Epithelial cell of esophagus (primary cell): ENCODE measurements at regions not wholly inside any gene's neighbourhood (a gene's known extent, or its start where the extent isn't known, plus 50 kb on each side); places are given as distances from the start of the nearest gene placed in this dataset.
A peak's percentile ranks its signal among the peaks of the same experiment; 100 is the strongest.

Source experiments
- DNase-seq: peaks from one replicate; pipeline ENCODE4 v3.0.0; 2010; ENCODE audit warnings: low read depth
- H3K4me3 ChIP-seq: 2 replicates; pipeline ENCODE4 v1.5.1; 2011; ENCODE audit warnings: mild to moderate bottlenecking, low read length, control low read depth
- TF ChIP-seq, protein P1 (sequence below): IDR thresholded peaks from 2 replicates; pipeline ENCODE4 v1.5.1; 2011; ENCODE audit warnings: low read depth, mild to moderate bottlenecking, low read length, control low read depth, inconsistent platforms; ENCODE audit not compliant: insufficient read depth; ENCODE audit errors: missing control alignments

DNA sequence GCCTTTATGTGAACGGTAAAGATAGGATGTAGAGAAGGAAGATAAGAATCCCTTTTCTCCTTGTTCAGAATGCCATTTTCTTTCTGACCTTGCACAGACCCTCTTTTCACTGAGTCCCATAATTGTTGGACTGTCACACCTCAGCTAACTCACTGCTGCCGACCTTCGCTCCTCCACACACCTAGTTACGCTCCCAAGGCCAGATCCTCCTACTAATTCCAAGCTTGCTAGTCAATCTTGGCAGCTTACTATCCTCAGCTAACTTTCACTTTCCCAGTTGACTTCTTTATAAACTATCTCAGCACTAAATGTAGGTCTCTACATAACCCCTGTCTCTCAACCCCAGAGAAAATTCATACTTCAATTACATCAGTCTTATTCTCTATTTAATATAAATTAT is 471.8 kb upstream of the PRMT6 start:
- DNase-seq = no peak
- H3K4me3 ChIP-seq = no peak overlapping the region
- TF ChIP-seq, protein P1, sequence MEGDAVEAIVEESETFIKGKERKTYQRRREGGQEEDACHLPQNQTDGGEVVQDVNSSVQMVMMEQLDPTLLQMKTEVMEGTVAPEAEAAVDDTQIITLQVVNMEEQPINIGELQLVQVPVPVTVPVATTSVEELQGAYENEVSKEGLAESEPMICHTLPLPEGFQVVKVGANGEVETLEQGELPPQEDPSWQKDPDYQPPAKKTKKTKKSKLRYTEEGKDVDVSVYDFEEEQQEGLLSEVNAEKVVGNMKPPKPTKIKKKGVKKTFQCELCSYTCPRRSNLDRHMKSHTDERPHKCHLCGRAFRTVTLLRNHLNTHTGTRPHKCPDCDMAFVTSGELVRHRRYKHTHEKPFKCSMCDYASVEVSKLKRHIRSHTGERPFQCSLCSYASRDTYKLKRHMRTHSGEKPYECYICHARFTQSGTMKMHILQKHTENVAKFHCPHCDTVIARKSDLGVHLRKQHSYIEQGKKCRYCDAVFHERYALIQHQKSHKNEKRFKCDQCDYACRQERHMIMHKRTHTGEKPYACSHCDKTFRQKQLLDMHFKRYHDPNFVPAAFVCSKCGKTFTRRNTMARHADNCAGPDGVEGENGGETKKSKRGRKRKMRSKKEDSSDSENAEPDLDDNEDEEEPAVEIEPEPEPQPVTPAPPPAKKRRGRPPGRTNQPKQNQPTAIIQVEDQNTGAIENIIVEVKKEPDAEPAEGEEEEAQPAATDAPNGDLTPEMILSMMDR = no peak

DNA sequence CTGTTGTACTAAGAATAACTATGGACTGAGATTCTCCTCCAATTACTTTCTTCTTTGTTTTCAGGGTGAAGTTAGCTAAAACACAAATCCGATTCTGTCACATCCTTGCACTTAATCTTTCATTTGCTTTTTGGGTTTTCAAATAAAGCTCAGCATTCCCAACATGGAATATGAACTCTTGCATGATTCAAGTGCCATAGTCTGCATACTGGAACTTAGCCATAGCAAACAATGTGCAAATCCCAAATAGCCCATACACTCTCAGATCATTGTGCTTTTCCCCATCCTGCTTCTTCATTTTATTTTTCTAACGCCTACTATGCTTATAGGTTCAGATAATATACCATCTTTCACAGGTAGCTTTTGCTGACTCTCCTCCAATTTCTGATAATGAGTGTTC is 455.8 kb upstream of the PRMT6 start:
- H3K4me3 ChIP-seq = no peak overlapping the region
- TF ChIP-seq, protein P1 = no peak
- DNase-seq = no peak

DNA sequence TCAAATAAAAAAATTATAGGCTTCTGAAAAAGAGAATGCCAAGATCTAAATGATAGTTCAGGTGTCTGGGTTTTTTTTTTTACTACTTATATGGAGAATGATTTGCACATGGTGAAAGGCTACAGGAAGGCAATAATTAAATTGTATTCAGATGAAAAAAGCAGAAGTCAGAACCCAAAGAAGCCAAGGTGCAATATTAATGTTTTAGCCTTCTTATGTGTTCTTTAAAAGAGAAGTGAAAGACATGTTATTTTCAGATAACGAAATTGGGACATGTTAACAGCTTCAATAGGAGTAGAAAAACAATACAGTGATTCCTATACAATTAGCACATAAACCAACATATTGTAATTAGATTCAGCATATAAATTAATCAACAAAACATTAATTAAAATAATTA is 452.9 kb upstream of the PRMT6 start:
- no peak overlapping the region for H3K4me3 ChIP-seq
- no peak for DNase-seq
- TF ChIP-seq, protein P1 = no peak

DNA sequence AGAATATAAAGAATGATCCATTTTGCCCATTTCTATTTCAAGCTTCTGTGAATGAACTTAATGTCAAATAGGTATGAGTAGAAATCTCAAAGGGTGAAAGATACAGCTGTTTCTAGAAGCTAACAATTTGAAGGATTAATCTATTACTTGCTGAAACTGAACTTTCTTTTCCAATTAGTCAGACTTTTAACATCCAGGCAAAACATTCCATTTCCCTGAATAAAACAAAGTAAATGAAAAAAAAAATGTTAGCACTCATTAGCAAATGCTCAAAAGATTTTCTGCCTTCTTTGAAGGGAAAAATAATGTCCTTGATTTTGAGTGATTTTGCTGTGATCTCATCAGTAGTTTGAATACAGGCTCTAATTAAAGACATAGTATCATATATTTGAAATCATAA is 447.6 kb upstream of the PRMT6 start:
- peak; percentile 18 for DNase-seq
- TF ChIP-seq, protein P1 = no peak
- no peak overlapping the region for H3K4me3 ChIP-seq

DNA sequence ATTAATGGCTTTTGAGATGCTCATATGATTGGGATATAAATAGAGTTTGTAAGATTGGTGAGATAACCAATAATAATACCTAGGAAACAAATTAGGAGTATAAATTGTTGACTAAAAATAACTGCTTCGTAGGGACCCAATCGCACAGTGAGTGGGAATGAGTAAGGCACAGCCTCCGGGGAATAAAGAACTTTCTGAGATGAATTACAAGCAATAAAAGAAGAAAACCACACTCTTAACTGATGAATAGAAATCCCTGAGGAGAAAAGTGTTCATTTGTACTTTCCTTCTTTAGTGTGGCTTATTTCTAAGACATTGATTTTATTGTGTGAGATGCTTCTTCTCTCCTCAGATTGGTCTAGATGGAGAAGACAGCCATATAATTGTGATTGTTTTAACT is 443.4 kb upstream of the PRMT6 start:
- DNase-seq = no peak
- TF ChIP-seq, protein P1 = no peak
- no peak overlapping the region for H3K4me3 ChIP-seq

DNA sequence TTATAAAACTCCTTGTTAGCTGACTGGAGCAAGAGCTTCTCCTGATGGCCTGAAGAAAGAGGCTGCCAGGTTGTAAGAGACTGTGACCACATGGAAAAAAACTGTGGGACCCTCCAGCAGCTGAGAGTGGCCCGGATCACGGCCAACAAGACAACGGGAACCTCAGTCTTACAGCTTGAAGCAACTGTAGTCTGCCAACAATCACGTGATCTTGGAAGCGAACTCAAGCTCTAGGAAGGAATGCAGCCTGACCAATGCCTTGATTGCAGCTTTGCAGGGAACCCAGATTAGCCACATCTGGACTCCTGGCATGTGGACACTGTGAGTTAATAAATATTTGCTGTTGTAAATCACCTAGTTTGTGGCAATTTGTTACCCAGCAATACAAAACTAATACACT is 442.6 kb upstream of the PRMT6 start:
- no peak for DNase-seq
- H3K4me3 ChIP-seq = no peak overlapping the region

DNA sequence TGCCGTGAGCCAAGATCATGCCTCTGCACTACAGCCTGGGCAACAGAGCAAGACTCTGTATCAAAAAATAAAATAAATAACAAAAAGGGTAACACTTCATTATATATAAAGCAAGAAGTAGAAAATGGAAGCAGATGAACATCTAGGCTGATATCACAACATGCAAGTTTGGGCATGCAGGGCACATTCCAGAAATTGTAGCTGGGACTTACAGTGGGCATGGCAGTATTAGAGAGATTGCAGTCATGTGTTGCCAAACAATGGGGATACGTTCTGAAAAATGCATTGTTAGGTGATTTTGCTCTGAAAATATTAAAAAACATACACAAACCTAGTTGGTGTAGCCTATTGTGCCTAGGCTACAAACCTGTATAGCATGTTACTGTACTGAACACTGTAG is 441.0 kb upstream of the PRMT6 start:
- peak; percentile 84 for DNase-seq
- no peak overlapping the region for H3K4me3 ChIP-seq
- TF ChIP-seq, protein P1 = no peak

More for the DNA sequence above, 442.6 kb upstream of the PRMT6 start:
- TF ChIP-seq, protein P1 = no peak
